Right lobe of liver (tissue), 6 donors: ENCODE measurements at regions not wholly inside any gene's neighbourhood (a gene's known extent, or its start where the extent isn't known, plus 50 kb on each side); places are given as distances from the start of the nearest gene placed in this dataset.

ENCODE experiments used
- ATAC-seq, 4 donors: fragments of 200-7000 bp; cut with Tn5 transposase; one replicate each; pipeline ENCODE4 v1.9.1; 2020; ENCODE audit warnings: mild to moderate bottlenecking in 4 of 4, moderate library complexity in 4 of 4
- DNase-seq, 3 donors: peaks; one replicate each; pipeline ENCODE4 v3.0.0-alpha.2; 2020
- H3K27ac ChIP-seq, 3 donors: fragments of 200-600 bp; one replicate each; pipeline ENCODE4 v1.8.0; 2022
- H3K27me3 ChIP-seq, 2 donors: fragments of 200-600 bp; one replicate each; pipeline ENCODE4 v1.8.0; 2022
- H3K36me3 ChIP-seq, 4 donors: fragments of 200-600 bp; sonication (generic) in 1 of 4; one replicate each; pipeline versions ENCODE4 v1.5.1 to v1.8.0; 2017 to 2022; ENCODE audit warnings: control low read depth in 1 of 4
- H3K4me1 ChIP-seq, 4 donors: fragments of 200-600 bp; sonication (generic) in 1 of 4; one replicate each; pipeline versions ENCODE4 v1.5.1 to v1.8.0; 2017 to 2022; ENCODE audit warnings: control low read depth in 1 of 4
- H3K4me3 ChIP-seq, 3 donors: fragments of 200-600 bp; one replicate each; pipeline ENCODE4 v1.8.0; 2022
- H3K9me3 ChIP-seq, 4 donors: fragments of 200-600 bp; sonication (generic) in 1 of 4; one replicate each; pipeline versions ENCODE4 v1.5.1 to v1.8.0; 2017 to 2022; ENCODE audit warnings: control low read depth in 1 of 4
- POLR2A ChIP-seq: fragments of 450-650 bp; IDR thresholded peaks from one replicate; pipeline ENCODE4 v1.6.1; 2017; ENCODE audit warnings: antibody characterized with exemption, mild to moderate bottlenecking
- WGBS: methylation state at CpG from one replicate; pipeline ENCODE4 v1.1.6; 2018; ENCODE audit warnings: low coverage, low lambda C conversion rate; ENCODE audit not compliant: insufficient coverage; ENCODE audit errors: missing lambda C conversion rate; 5-methylcytosine and 5-hydroxymethylcytosine counted together
- intact Hi-C, 2 donors: fragments of 100-400 bp; cut with DNase I; formaldehyde crosslinking; loops; one replicate each; pipeline versions ENCODE4 v1.11.2 to v1.14.1; 2022
- TF ChIP-seq, protein P1 (sequence below), 4 donors: fragments of 200-600 bp in 3 of 4; fragments of 450-650 bp in 1 of 4; IDR thresholded peaks; one replicate each; pipeline versions ENCODE4 v1.5.1 to v1.8.0; 2016 to 2022; ENCODE audit warnings: antibody characterized with exemption in 4 of 4, mild to moderate bottlenecking in 2 of 4
- donor health status: DM: no; HTN: yes; CAD: no.
- donor health status: DM: no; HTN: no; CAD: no.
- donor health status: DM: no; HTN: no; CAD: no.
- donor health status: DM: no; HTN: yes; CAD: no.
- donor health status: DM: no; HTN: yes; CAD: no.

DNA sequence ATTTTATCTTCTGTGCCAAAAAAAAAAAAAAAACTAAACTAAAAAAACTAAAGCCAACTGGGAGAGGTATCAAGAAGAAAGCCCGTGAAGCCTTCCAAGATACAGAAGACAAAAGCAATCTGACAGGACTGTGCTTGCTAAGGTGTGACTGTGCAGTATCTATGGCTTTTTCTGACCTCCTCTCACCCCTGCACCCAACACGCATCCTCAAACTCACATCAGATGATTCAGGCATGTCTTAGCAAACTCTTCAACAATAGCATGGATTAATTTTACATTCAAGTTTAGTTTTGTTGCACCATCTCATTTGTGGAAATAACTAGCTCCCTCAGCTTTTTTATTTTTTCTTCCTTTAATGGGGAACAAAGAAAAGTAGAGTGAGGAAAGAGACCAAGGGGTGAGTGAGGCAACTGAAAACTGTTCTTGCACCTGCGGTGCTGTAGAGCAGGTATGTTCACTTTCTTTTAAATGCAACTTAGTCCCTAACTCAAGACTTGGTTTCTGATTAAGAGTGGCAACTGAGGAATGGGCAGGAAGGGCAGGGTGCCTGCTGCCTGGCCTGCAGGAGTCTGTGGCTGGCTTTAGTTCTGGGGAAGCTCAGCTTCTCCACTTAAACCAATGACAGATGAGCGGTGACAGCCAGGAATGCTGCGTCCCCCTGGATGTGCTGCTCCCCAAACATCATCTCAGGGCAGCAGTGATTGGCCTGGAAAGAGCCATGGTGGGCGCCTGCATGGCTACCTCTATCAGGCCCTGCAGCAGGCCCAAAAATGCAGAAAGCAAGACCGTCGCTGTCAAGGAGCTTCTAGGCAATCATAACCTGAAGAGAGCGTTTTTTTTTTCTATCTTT is 71.3 kb upstream of the LRRC8B start:
- TF ChIP-seq, protein P1, sequence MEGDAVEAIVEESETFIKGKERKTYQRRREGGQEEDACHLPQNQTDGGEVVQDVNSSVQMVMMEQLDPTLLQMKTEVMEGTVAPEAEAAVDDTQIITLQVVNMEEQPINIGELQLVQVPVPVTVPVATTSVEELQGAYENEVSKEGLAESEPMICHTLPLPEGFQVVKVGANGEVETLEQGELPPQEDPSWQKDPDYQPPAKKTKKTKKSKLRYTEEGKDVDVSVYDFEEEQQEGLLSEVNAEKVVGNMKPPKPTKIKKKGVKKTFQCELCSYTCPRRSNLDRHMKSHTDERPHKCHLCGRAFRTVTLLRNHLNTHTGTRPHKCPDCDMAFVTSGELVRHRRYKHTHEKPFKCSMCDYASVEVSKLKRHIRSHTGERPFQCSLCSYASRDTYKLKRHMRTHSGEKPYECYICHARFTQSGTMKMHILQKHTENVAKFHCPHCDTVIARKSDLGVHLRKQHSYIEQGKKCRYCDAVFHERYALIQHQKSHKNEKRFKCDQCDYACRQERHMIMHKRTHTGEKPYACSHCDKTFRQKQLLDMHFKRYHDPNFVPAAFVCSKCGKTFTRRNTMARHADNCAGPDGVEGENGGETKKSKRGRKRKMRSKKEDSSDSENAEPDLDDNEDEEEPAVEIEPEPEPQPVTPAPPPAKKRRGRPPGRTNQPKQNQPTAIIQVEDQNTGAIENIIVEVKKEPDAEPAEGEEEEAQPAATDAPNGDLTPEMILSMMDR (IDR thresholded peaks at IDR 0.05), result no peak
- TF ChIP-seq POLR2A, result no peak
- Histone ChIP-seq H3K27me3 (no peaks in the 10 kb centered on the region), H3K4me3 (no peak overlapping the region), H3K4me1 (no peaks in the 10 kb centered on the region), H3K9me3 (no peaks in the 10 kb centered on the region), H3K36me3 (no peaks in the 10 kb centered on the region), H3K27ac (no peak overlapping the region)
- ATAC-seq (no peak), DNase-seq (no peak)
- WGBS, result 84% methylated on average over 7 of the region's 9 CpGs
- intact Hi-C loops, result no loop called here

DNA sequence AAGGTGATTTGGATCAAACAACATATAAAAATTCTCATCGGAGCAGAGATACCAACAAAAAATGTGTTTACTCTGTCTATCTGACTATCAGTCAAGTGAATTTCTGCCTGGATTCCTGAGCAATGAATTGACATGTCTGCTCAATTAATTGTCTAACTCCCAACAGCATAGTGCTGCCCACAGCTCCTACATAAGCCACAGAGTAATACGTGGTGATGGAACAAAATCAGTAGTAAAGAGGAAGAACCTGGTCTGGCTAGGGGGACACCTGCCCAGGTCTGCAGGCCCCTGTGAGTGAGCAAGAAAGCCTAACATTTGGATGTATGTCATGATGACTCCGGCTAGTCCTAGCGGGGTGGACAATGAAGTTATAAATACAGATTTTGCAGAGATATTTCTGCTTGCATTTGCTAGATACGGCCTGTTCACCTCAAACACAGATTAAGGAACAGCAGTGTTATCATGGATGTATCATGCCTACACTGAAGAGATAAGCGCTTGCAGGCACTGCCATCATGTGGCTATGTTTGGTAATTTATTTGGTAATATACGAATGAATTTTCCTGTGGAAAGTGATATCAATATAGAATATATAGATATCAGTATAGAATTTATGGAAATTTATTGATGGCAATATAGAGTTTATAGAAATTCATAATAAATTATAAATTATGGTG is 69.6 kb upstream of the LRRC8B start:
- Histone ChIP-seq H3K36me3 (no peaks in the 10 kb centered on the region), H3K4me1 (no peaks in the 10 kb centered on the region), H3K27me3 (no peaks in the 10 kb centered on the region), H3K27ac (no peak overlapping the region), H3K9me3 (no peaks in the 10 kb centered on the region), H3K4me3 (no peak overlapping the region)
- WGBS, result 13% methylated on average over 7 of the region's 7 CpGs
- intact Hi-C loops, result no loop called here
- peak; percentile 88 to 93 (median 90) for ATAC-seq
- peak in 1 of 3 donors; percentile 20 for DNase-seq
- TF ChIP-seq, protein P1 (IDR thresholded peaks at IDR 0.05), result peak; percentile 70 to 81 (median 74)
- no peak for TF ChIP-seq POLR2A

DNA sequence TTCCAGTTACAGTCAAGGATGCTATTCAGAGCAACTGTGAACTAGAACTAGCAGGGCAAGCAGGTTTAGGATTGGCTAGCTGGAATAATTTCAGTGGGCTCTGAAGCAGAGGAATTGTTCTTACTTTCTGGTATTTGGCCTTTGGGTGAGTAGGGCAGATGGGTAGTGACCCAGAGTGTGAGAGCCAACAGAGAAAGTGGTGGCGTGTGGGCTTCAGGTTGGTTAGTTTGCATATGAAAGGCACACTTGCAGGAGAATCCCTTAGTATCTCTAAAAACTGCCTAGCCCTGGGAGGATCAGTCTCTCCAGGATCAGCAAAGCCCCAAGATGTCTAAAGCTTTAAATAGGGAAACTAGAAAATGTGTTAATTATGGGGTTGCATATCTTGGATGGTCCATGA is 67.6 kb upstream of the LRRC8B start:
- no peak for TF ChIP-seq POLR2A
- TF ChIP-seq, protein P1 (IDR thresholded peaks at IDR 0.05), result no peak
- intact Hi-C loops, result no loop called here
- DNase-seq, result no peak
- Histone ChIP-seq H3K4me1 (no peaks in the 10 kb centered on the region), H3K27ac (no peak overlapping the region), H3K27me3 (no peaks in the 10 kb centered on the region), H3K4me3 (no peak overlapping the region), H3K36me3 (no peaks in the 10 kb centered on the region), H3K9me3 (no peaks in the 10 kb centered on the region)
- WGBS, result 83% methylated on average over 1 of the region's 1 CpG
- ATAC-seq, result no peak

DNA sequence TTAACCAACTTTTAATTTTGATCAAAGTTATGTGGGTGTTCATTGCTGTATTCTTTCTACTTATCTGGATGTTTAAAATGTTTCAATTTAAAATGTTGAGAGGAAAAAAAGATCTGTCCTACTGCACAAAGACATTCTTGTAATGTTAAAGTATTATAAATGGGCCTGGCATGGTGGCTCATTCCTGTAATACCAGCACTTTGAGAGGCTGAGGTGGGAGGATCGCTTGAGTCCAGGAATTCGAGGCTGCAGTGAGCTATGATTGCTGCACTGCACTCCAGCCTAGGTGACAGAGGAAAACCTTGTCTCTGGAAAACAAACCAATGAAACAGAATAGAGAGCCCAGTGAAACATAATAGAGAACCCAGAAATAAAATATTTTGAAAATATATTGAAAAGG is 65.5 kb upstream of the LRRC8B start:
- 83% methylated on average over 2 of the region's 2 CpGs for WGBS
- TF ChIP-seq POLR2A, result no peak
- TF ChIP-seq, protein P1 (IDR thresholded peaks at IDR 0.05), result no peak
- intact Hi-C loops, result no loop called here
- no peak for ATAC-seq
- Histone ChIP-seq H3K4me1 (no peaks in the 10 kb centered on the region), H3K36me3 (no peaks in the 10 kb centered on the region), H3K27ac (no peak overlapping the region), H3K4me3 (no peak overlapping the region), H3K27me3 (no peaks in the 10 kb centered on the region), H3K9me3 (no peaks in the 10 kb centered on the region)
- no peak for DNase-seq
